OCI-LY1 (cell line): ENCODE measurements at regions not wholly inside any gene's neighbourhood (a gene's known extent, or its start where the extent isn't known, plus 50 kb on each side); places are given as distances from the start of the nearest gene placed in this dataset.

ENCODE experiments used
- H2AFZ ChIP-seq: fragments of 200-600 bp; sonication (generic), shearing (Covaris generic); 2 replicates; pipeline ENCODE4 v1.6.0; 2014; ENCODE audit warnings: antibody characterized with exemption, mild to moderate bottlenecking, low read length
- H3F3A ChIP-seq: fragments of 200-600 bp; sonication (generic), shearing (Covaris generic); 2 replicates; pipeline ENCODE4 v1.6.0; 2014; ENCODE audit warnings: mild to moderate bottlenecking, antibody characterized with exemption, low read length, moderate library complexity; ENCODE audit not compliant: insufficient read depth
- H3K27ac ChIP-seq: fragments of 200-600 bp; sonication (generic); 2 replicates; pipeline ENCODE4 v1.5.1; 2014; ENCODE audit warnings: low read length, mixed run types, mild to moderate bottlenecking, low read depth; ENCODE audit not compliant: poor library complexity, severe bottlenecking
- H3K27me3 ChIP-seq: fragments of 200-600 bp; sonication (generic); 2 replicates; pipeline ENCODE4 v1.6.0; 2014; ENCODE audit warnings: antibody characterized with exemption, mild to moderate bottlenecking, low read length, moderate library complexity; ENCODE audit not compliant: insufficient read depth
- H3K36me3 ChIP-seq: fragments of 200-600 bp; sonication (generic); 2 replicates; pipeline ENCODE4 v1.6.1; 2014; ENCODE audit warnings: mild to moderate bottlenecking, antibody characterized with exemption, low read length, moderate library complexity, mixed read lengths; ENCODE audit not compliant: insufficient read depth
- H3K4me1 ChIP-seq: fragments of 200-600 bp; sonication (generic); 2 replicates; pipeline ENCODE4 v1.5.1; 2014; ENCODE audit warnings: mild to moderate bottlenecking, low read length, moderate library complexity; ENCODE audit not compliant: insufficient read depth, severe bottlenecking
- H3K4me2 ChIP-seq: fragments of 200-600 bp; sonication (generic), shearing (Covaris generic); 2 replicates; pipeline ENCODE4 v1.6.1; 2014; ENCODE audit warnings: low read length
- H3K4me3 ChIP-seq: fragments of 200-600 bp; sonication (generic); 2 replicates; pipeline ENCODE4 v1.5.1; 2014; ENCODE audit warnings: low read length, low read depth, mild to moderate bottlenecking, mixed read lengths; ENCODE audit not compliant: poor library complexity, severe bottlenecking
- H3K79me2 ChIP-seq: fragments of 200-600 bp; shearing (Covaris generic); 2 replicates; pipeline ENCODE4 v1.6.1; 2016; ENCODE audit warnings: mixed run types, low read length, mixed read lengths; ENCODE audit not compliant: insufficient read depth
- H3K9ac ChIP-seq: fragments of 200-600 bp; sonication (generic), shearing (Covaris generic); 2 replicates; pipeline ENCODE4 v1.6.1; 2014; ENCODE audit warnings: mild to moderate bottlenecking, low read length, mixed read lengths
- H3K9me2 ChIP-seq: fragments of 200-600 bp; sonication (generic), shearing (Covaris generic); 2 replicates; pipeline ENCODE4 v1.6.1; 2014; ENCODE audit warnings: low read depth, mild to moderate bottlenecking, low read length, mixed read lengths
- H3K9me3 ChIP-seq: fragments of 200-600 bp; shearing (Covaris generic); 2 replicates; pipeline ENCODE4 v1.6.1; 2014; ENCODE audit warnings: low read length, mixed read lengths
- H4K20me1 ChIP-seq: fragments of 200-600 bp; sonication (generic), shearing (Covaris generic); 2 replicates; pipeline ENCODE4 v1.6.0; 2016; ENCODE audit warnings: mild to moderate bottlenecking, low read length; ENCODE audit not compliant: insufficient read depth
- CTCF ChIP-seq: fragments of 200-600 bp; sonication (generic), shearing (Covaris generic); IDR thresholded peaks from 2 replicates; pipeline ENCODE4 v1.5.1; 2017; ENCODE audit warnings: mild to moderate bottlenecking, antibody characterized with exemption, low read length, moderate library complexity, mixed read lengths
- EZH2 ChIP-seq: fragments of 200-600 bp; sonication (generic), shearing (Covaris generic); IDR thresholded peaks from 2 replicates; pipeline ENCODE4 v1.8.0; 2017; ENCODE audit warnings: borderline replicate concordance, mixed run types, mild to moderate bottlenecking, antibody characterized with exemption, low read length, moderate library complexity, mixed read lengths

- H3K4me1 ChIP-seq: no peaks in the 10 kb centered on the region
- H3K27ac ChIP-seq: no peak overlapping the region
- no peak for TF ChIP-seq EZH2
- H2AFZ ChIP-seq: no peak overlapping the region
- H3K9me3 ChIP-seq: no peaks in the 10 kb centered on the region
- no peaks in the 10 kb centered on the region for H3F3A ChIP-seq
- H3K9me2 ChIP-seq: no peaks in the 10 kb centered on the region
- no peak overlapping the region for H3K4me2 ChIP-seq
- H3K79me2 ChIP-seq: no peaks in the 10 kb centered on the region
- no peak overlapping the region for H3K9ac ChIP-seq
- no peak overlapping the region for H3K4me3 ChIP-seq
- H4K20me1 ChIP-seq: no peaks in the 10 kb centered on the region
- H3K27me3 ChIP-seq: no peaks in the 10 kb centered on the region
- no peaks in the 10 kb centered on the region for H3K36me3 ChIP-seq
Measured at GRCh38 chr11:112507281-112507680, 246.6 kb upstream of the PLET1 start.

GRCh38 chr11:112508750-112509149 lies 248.1 kb upstream of the PLET1 start:
- Histone ChIP-seq H3F3A (no peaks in the 10 kb centered on the region), H3K4me3 (no peak overlapping the region), H3K27me3 (no peaks in the 10 kb centered on the region), H3K36me3 (no peaks in the 10 kb centered on the region), H3K79me2 (no peaks in the 10 kb centered on the region), H2AFZ (no peak overlapping the region), H3K4me2 (no peak overlapping the region), H3K4me1 (no peaks in the 10 kb centered on the region), H3K9me3 (no peaks in the 10 kb centered on the region), H4K20me1 (no peaks in the 10 kb centered on the region), H3K9ac (no peak overlapping the region), H3K27ac (no peak overlapping the region), H3K9me2 (no peaks in the 10 kb centered on the region)
- TF ChIP-seq CTCF (no peak), EZH2 (no peak)

GRCh38 chr11:112509300-112509699 lies 248.6 kb upstream of the PLET1 start:
- H3K4me2 ChIP-seq: no peak overlapping the region
- no peaks in the 10 kb centered on the region for H3K4me1 ChIP-seq
- no peaks in the 10 kb centered on the region for H3K27me3 ChIP-seq
- no peak overlapping the region for H3K9ac ChIP-seq
- no peak overlapping the region for H3K4me3 ChIP-seq
- no peaks in the 10 kb centered on the region for H3F3A ChIP-seq
- H2AFZ ChIP-seq: no peak overlapping the region
- H3K9me3 ChIP-seq: no peaks in the 10 kb centered on the region
- no peak overlapping the region for H3K27ac ChIP-seq
- H4K20me1 ChIP-seq: no peaks in the 10 kb centered on the region
- no peak for TF ChIP-seq EZH2
- TF ChIP-seq CTCF: no peak
- no peaks in the 10 kb centered on the region for H3K36me3 ChIP-seq
- H3K79me2 ChIP-seq: no peaks in the 10 kb centered on the region
- no peaks in the 10 kb centered on the region for H3K9me2 ChIP-seq

- H3K27ac ChIP-seq: no peak overlapping the region
- H3K4me3 ChIP-seq: no peak overlapping the region
- no peaks in the 10 kb centered on the region for H3K9me3 ChIP-seq
- H2AFZ ChIP-seq: no peak overlapping the region
- no peak overlapping the region for H3K9ac ChIP-seq
- H3K79me2 ChIP-seq: no peaks in the 10 kb centered on the region
- H4K20me1 ChIP-seq: no peaks in the 10 kb centered on the region
- no peaks in the 10 kb centered on the region for H3K27me3 ChIP-seq
- H3K4me2 ChIP-seq: no peak overlapping the region
- no peaks in the 10 kb centered on the region for H3K36me3 ChIP-seq
- no peaks in the 10 kb centered on the region for H3F3A ChIP-seq
- TF ChIP-seq CTCF: no peak
- no peak for TF ChIP-seq EZH2
- H3K9me2 ChIP-seq: no peaks in the 10 kb centered on the region
- H3K4me1 ChIP-seq: no peaks in the 10 kb centered on the region
Measured at GRCh38 chr11:112511271-112511670, 250.6 kb upstream of the PLET1 start.
